ENCODE measurements at regions not wholly inside any gene's neighbourhood (a gene's known extent, or its start where the extent isn't known, plus 50 kb on each side); places are given as distances from the start of the nearest gene placed in this dataset.

GRCh38 chr1:102463328-102463727 is 466.6 kb upstream of the OLFM3 start:
- TF ChIP-seq, protein P1, sequence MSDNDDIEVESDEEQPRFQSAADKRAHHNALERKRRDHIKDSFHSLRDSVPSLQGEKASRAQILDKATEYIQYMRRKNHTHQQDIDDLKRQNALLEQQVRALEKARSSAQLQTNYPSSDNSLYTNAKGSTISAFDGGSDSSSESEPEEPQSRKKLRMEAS (IDR thresholded peaks at IDR 0.05; ENCODE audit: low read depth, low read length): no peak
- TF ChIP-seq, protein P2, sequence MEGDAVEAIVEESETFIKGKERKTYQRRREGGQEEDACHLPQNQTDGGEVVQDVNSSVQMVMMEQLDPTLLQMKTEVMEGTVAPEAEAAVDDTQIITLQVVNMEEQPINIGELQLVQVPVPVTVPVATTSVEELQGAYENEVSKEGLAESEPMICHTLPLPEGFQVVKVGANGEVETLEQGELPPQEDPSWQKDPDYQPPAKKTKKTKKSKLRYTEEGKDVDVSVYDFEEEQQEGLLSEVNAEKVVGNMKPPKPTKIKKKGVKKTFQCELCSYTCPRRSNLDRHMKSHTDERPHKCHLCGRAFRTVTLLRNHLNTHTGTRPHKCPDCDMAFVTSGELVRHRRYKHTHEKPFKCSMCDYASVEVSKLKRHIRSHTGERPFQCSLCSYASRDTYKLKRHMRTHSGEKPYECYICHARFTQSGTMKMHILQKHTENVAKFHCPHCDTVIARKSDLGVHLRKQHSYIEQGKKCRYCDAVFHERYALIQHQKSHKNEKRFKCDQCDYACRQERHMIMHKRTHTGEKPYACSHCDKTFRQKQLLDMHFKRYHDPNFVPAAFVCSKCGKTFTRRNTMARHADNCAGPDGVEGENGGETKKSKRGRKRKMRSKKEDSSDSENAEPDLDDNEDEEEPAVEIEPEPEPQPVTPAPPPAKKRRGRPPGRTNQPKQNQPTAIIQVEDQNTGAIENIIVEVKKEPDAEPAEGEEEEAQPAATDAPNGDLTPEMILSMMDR (IDR thresholded peaks at IDR 0.05; ENCODE audit: low read depth, low read length): no peak

Data from NB4 (cell line).